Large intestine (tissue), 3 donors: ENCODE measurements at regions not wholly inside any gene's neighbourhood (a gene's known extent, or its start where the extent isn't known, plus 50 kb on each side); places are given as distances from the start of the nearest gene placed in this dataset.
"Not testable (repeated sequence)": the region's sequence is repeated elsewhere in the genome, so short reads cannot be mapped to it uniquely, and the experiment has no call there.

ENCODE experiments used
- DNase-seq, 2 donors: peaks; one replicate each; pipeline versions ENCODE4 v3.0.0 to v3.0.0-alpha.2; 2013
- H3K27ac ChIP-seq: one replicate; pipeline ENCODE4 v1.5.1; 2013; ENCODE audit warnings: low read length
- H3K27me3 ChIP-seq: 2 replicates; pipeline ENCODE4 v1.6.1; 2013; ENCODE audit warnings: low read length; ENCODE audit not compliant: control insufficient read depth, insufficient read depth
- H3K36me3 ChIP-seq: 2 replicates; pipeline ENCODE4 v1.6.1; 2013; ENCODE audit warnings: low read length; ENCODE audit not compliant: control insufficient read depth, insufficient read depth
- H3K4me1 ChIP-seq: one replicate; pipeline ENCODE4 v1.6.1; 2013; ENCODE audit warnings: low read length; ENCODE audit not compliant: control insufficient read depth, insufficient read depth
- H3K4me3 ChIP-seq: one replicate; pipeline ENCODE4 v1.5.1; 2013; ENCODE audit warnings: low read length
- H3K9me3 ChIP-seq: one replicate; pipeline ENCODE4 v1.6.1; 2013; ENCODE audit warnings: mild to moderate bottlenecking, low read depth, low read length, moderate library complexity; ENCODE audit not compliant: control insufficient read depth
- WGBS: methylation state at CpG from one replicate; pipeline ENCODE4 v1.1.5; 2013; ENCODE audit warnings: low lambda C conversion rate; ENCODE audit not compliant: insufficient coverage; 5-methylcytosine and 5-hydroxymethylcytosine counted together

DNA sequence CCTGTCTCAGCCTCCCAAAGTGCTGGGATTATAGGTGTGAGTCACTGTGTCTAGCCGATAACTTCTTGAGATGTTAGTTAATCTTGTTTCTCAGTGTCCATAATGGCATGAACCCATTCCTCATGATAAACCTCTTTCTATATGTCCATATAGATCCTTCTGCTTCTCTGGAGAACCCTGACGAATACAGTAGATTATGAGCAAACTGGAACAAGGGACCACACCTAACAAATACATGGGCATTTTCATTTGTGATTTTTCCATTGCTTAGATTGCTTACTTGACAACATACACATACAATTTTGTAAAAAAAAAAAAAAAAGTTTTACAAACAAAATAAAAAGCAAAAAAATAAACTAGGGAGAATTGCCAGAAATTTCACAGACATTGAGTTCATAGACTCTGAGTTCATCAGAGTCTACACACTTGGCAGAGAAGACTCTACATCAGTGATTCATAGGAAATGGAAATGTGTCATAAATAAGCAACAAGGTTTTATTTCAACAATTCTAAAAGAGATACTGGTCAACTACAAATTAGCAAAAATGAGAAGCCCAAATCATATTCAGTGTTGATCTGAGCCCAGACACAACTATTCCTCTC lies 96.7 kb downstream of the GALR1 start:
- Histone ChIP-seq H3K9me3 (no peaks in the 10 kb centered on the region), H3K4me3 (no peak overlapping the region), H3K4me1 (no peaks in the 10 kb centered on the region), H3K27ac (no peak overlapping the region), H3K36me3 (no peaks in the 10 kb centered on the region), H3K27me3 (no peaks in the 10 kb centered on the region)
- no peak for DNase-seq
- no CpG with 5 or more reads among the region's 2 CpGs for WGBS

DNA sequence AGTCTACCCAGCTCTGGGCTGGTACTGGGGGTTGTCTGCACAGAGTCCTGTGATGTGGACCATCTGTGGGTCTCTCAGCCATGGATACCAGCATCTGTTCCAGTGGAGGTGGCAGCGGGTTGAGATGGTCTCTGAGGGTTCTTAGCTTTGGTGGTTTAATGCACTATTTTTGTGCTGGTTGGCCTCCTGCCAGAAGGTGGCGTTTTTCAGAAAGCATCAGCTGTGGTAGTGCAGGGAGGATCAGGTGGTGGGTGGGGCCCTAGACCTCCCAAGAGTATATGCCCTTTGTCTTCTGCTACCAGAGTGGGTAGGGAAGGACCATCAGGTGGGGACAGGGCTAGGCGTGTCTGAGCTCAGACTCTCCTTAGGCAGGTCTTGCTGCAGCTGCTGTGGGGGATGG lies 103.7 kb downstream of the GALR1 start:
- DNase-seq, result not testable (repeated sequence)
- no CpG with 5 or more reads among the region's 3 CpGs for WGBS

DNA sequence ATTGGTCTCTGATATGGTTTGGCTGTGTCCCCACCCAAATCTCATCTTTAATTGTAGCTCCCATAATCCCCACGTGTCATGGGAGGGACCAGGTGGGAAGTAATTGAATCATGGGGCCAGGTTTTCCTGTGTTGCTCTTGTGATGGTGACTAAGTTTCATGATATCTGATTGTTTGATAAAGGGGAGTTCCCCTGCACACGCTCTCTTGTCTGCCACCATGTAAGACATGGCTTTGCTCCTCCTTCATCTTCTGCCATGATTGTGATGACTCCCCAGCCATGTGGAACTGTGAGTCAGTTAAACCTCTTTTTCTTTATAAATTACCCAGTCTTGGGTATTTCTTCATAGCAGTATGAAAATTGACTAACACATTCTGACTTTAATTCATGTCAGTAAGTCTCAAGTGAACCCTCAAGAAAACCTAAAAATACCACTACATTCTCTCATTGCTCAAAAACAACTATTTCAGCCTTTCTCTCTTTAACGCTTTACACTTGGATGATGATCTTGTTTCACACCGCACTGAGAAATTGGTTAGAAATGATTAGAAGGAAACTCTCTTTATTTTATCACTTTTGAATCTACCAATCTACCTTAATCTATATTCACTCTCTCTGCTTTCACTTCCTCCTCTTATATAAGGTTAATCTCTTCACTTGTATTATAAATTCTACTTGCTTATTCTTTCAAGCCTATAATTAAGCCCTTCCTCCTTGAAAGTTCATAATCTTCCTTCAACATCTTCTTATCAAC lies 110.1 kb downstream of the GALR1 start:
- 100% methylated on average over 2 of the region's 4 CpGs for WGBS
- no peaks in the 10 kb centered on the region for H3K36me3 ChIP-seq
- no peak for DNase-seq
- no peaks in the 10 kb centered on the region for H3K27me3 ChIP-seq
- no peak overlapping the region for H3K27ac ChIP-seq
- no peak overlapping the region for H3K4me3 ChIP-seq
- no peaks in the 10 kb centered on the region for H3K4me1 ChIP-seq
- H3K9me3 ChIP-seq, result no peaks in the 10 kb centered on the region

More for the DNA sequence above, 103.7 kb downstream of the GALR1 start:
- H3K27me3 ChIP-seq, H3K4me3 ChIP-seq, H3K36me3 ChIP-seq, H3K4me1 ChIP-seq, H3K27ac ChIP-seq, H3K9me3 ChIP-seq: not testable (repeated sequence)

DNA sequence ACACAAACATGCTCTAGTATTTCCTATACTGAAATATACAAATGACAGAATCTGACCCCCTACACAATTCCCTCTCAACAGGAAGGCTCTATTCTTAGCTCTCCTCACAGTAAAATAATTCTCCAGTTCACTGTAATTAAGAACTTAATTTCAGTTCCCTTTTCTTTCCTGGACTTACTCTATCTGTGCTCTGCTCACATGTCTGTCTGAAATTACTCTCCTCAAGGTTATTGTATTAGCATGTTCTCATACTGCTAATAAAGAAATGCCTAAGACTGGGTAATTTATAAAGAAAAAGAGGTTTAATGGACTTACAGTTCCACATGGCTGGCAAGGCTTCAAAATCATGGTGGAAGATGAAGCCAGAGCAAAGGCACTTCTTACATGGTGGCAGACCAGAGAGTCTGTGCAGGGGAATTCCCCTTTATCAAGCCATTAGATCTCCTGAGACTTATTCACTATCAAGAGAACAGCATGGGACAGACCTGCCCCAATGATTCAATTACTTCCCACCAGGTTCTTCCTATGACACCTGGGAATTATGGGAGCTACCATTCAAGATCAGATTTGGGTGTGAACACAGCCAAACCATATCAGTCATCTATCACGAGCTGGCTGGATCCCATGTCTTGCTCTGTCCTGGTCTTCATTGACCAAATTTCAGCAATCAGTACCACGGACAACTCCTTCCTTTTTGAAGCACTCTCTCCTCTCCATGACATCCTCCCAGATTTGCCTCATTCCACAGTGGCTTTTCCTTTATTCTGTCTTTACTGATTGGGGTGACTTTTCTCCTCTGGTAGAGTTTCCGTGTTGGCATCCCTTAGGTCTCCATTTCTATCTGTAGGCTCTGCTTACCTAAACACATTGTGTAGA lies 110.9 kb downstream of the GALR1 start:
- DNase-seq, result no peak

DNA sequence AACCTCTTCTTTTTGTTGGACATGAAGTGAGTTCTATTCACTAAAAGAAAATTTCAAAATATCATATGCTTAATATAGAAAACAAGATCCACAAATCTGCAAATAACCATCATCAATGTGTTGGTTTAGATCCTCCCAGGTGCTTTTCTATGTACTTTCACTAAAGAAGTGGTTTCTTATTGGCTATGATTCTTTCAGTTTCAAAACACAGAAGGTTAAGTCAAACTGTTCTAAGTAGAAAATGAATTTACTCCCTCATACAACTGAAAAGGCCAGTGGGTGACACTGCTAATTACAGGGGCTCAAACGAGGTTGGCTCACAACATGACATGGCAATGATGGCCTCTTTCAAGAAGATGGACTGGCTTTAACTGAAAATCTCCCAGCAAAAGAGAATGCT lies 111.7 kb downstream of the GALR1 start:
- no peaks in the 10 kb centered on the region for H3K4me1 ChIP-seq
- H3K36me3 ChIP-seq, result no peaks in the 10 kb centered on the region
- DNase-seq, result no peak
- no peak overlapping the region for H3K4me3 ChIP-seq
- H3K27ac ChIP-seq, result no peak overlapping the region
- WGBS, result no CpG with 5 or more reads among the region's 1 CpG
- H3K9me3 ChIP-seq, result no peaks in the 10 kb centered on the region
- H3K27me3 ChIP-seq, result peaks cover 3% of the 10 kb centered on the region

More for the DNA sequence above, 110.9 kb downstream of the GALR1 start:
- no peak overlapping the region for H3K4me3 ChIP-seq
- no peaks in the 10 kb centered on the region for H3K27me3 ChIP-seq
- H3K27ac ChIP-seq, result no peak overlapping the region
- WGBS, result 46% methylated on average over 3 of the region's 3 CpGs
- no peaks in the 10 kb centered on the region for H3K9me3 ChIP-seq
- no peaks in the 10 kb centered on the region for H3K36me3 ChIP-seq
- H3K4me1 ChIP-seq, result no peaks in the 10 kb centered on the region

DNA sequence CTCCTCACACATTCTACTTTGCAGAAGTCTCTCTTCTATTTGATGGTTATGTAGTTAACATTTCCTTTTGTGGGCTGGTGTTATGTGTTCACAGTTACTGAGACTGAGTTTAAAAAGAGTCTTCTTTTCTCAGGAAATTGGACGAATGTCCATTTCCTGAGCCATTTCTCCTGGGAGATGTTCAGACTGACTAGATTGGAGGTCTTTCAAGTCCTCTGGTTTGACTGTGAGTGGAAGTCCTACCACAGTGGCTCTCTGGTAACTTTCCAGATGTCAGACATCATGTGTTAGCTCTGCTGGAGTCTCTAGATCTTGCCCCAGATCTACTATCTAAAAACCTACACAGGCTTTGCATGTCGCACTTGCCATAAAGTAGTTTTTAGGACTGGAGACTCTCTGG lies 116.0 kb downstream of the GALR1 start:
- DNase-seq, result no peak
- H3K4me3 ChIP-seq, result no peak overlapping the region
- H3K4me1 ChIP-seq, result peaks cover 3% of the 10 kb centered on the region
- H3K27ac ChIP-seq, result no peak overlapping the region
- no CpG with 5 or more reads among the region's 2 CpGs for WGBS
- H3K36me3 ChIP-seq, result no peaks in the 10 kb centered on the region
- peaks cover 8% of the 10 kb centered on the region for H3K27me3 ChIP-seq
- H3K9me3 ChIP-seq, result peaks cover 6% of the 10 kb centered on the region

DNA sequence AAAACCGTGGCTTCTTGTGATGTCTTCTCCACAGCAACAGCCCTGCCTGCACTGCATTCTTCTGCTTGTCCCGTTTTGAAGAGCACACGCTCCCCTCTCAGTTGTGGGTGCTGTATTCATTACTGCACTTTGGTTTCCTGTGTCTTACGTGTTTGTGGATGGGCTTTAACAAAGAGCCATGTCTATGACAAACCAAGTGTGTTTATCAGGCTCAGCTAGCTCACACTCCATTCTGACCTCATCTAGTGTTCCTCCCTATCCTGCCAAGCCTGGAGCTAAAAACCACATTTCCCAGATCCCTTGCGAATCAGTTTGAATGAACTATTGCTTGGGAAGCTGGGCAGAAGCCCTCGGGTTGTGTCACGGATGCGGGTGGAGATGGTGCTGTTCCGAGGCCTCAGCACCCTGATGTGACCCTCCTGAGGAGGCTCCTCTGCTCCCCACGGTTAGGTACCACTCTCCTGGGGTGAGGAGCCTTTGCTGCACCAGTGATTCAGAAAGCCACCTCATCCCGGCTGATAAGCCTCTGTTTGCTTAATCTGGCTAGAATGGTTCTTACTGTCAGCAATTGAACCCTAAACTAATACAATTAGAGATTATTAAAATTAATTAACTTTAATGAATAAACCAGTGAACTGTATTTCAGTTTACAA lies 116.5 kb downstream of the GALR1 start:
- Histone ChIP-seq H3K4me1 (peaks cover 3% of the 10 kb centered on the region), H3K9me3 (peaks cover 6% of the 10 kb centered on the region), H3K27ac (no peak overlapping the region), H3K27me3 (peaks cover 8% of the 10 kb centered on the region), H3K4me3 (no peak overlapping the region), H3K36me3 (no peaks in the 10 kb centered on the region)
- no peak for DNase-seq
- no CpG with 5 or more reads among the region's 11 CpGs for WGBS

DNA sequence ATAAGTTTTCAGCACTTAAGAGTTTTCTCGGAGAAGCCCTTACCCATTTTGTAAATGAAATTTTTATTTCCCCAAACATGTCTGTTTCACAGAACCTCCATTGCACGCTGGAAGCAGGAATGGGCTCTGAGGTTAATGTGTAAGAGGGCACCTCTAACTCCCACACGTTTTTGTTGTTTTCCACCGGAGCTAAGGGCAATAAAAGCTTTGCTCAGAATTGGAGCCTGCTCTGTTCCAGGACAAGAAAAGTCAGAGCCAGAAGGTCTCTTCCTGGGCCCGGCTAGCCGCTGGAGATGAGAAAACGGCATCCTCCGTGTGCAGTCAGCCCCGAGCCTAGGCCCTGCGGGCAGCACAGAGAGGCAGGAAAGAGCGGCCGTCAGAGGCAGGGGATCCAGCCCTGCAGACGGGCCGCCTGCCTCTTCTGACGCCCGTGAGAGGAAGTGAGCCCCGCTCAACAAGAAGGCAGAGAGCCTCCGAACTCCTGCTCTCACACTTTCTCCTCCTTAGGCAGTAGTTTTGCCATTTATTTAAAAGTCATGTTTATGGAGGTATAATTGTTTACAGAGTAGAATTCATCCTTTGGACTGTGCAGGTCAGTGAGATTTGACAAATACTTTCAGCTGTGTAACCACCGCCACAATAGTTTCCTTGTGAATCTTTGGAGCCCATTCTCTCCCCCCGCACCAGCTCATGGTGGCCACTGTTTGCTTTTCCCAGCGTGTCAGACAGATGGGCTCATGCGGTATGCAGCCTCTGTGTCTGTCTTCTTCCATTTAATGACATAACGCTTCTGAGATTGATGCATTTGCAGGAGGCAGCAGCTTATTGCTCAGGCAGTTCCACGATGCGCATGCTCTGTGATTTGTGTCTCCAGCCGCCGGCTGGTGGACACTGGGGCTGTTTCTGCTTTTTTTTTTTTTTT lies 117.3 kb downstream of the GALR1 start:
- Histone ChIP-seq H3K9me3 (peaks cover 6% of the 10 kb centered on the region), H3K27ac (no peak overlapping the region), H3K4me3 (peak overlapping the region; percentile 10), H3K4me1 (peaks cover 3% of the 10 kb centered on the region), H3K27me3 (peaks cover 8% of the 10 kb centered on the region), H3K36me3 (no peaks in the 10 kb centered on the region)
- WGBS, result no CpG with 5 or more reads among the region's 27 CpGs
- DNase-seq, result peak; percentile 23 to 46

DNA sequence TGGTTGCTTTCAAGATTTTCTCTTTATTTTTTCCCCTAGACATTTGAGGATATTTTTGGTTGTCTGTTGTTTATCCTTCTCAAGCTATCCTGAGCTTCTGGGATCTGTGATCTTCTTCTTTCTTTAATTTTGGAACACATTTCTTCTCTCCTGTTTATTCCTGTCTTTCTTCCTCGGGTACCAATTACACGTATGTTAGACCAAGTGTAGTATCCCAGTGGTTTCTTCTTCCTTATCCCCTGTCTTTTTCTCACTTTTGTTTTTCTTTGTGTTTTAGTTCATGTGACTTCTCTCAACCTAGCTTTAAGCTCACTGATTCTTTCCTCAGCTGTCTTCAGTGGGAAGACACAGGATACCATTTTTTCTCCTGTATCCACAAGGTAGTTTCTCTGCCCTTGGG lies 120.0 kb downstream of the GALR1 start:
- Histone ChIP-seq H3K36me3 (no peaks in the 10 kb centered on the region), H3K27me3 (peaks cover 8% of the 10 kb centered on the region), H3K27ac (no peak overlapping the region), H3K4me3 (no peak overlapping the region), H3K9me3 (peaks cover 10% of the 10 kb centered on the region), H3K4me1 (peaks cover 3% of the 10 kb centered on the region)
- no peak for DNase-seq
- WGBS, result 87% methylated on average over 2 of the region's 2 CpGs
